HG03039 (cell line): ENCODE measurements at regions not wholly inside any gene's neighbourhood (a gene's known extent, or its start where the extent isn't known, plus 50 kb on each side); places are given as distances from the start of the nearest gene placed in this dataset.
"Not testable (repeated sequence)": the region's sequence is repeated elsewhere in the genome, so short reads cannot be mapped to it uniquely, and the experiment has no call there.

Experiments used
- ATAC-seq: cut with Tn5 transposase; IDR thresholded peaks from one replicate; pipeline ENCODE4 v1.9.1; 2021; ENCODE audit warnings: mild to moderate bottlenecking, moderate library complexity; ENCODE audit not compliant: unreplicated experiment

DNA sequence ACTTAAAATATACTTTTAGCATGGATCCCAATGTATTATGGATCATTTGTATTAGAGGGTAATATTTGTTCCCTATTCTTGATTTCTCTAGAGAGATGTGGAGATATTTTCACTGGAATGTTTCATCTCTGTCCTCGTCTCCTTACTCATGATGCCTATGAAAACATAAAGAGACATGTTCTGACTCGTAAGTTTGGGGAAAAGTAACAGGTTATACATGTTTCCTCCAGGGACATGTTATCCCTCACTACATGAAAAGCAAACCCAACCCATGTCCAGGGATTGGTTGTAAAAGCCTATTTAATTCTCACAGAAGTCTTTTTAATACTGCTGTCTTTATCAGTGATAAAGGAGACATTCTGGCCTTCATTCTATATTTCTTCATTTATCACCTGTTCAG is 621.4 kb downstream of the GABRG1 start:
- ATAC-seq, result no peak

DNA sequence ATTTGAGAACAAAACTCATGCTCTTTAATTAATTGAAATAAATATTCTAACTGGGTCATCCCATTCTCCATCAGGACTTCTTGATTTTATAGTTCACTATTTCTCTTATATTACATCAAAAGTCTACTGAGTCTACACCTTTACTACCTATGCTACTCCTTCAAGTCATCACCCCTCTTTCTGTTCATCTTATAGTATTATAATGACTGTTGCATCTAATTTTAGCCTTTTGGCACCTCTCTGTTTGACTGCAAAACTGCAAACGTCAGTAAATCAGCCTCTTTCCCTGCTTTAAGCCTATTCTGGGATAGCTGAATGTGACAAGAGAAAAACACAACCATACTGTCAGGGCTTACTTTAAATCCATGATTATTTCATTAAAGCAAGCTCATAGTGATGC is 639.1 kb downstream of the GABRG1 start:
- ATAC-seq, result no peak

DNA sequence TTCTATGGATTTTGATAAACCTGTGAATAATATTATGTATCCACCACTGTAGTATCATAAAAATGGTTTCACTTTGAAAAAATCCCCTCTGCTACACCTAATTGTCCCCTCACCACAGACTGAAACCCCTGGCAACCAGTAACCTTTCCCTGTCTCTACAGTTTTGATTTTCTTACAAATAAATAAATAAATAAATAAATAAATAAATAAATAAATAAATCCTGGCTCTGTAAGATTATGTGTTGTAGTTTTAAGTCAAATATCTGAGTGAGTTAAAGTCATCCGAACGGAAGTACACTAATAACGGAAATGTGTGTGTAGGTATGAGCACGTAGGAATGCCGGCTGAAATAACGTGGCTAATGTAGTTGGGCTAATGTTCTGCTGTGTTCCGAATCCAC is 641.5 kb downstream of the GABRG1 start:
- ATAC-seq, result no peak

DNA sequence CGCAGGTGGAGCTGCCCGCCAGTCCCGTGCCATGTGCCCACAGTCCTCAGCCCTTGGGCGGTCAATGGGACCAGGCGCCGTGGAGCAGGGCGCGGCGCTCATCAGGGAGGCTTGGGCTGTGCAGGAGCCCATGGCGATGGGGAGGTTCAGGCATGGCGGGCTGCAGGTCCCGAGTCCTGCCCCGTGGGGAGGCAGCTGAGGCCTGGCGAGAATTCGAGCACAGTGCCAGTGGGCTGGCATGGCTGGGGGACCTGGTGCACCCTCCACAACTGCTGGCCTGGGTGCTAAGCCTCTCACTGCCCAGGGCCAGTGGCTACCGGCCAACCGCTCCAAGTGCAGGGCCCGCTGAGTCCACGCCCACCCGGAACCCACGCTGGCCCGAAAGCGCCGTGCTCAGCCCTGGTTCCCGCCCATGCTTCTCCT is 646.5 kb downstream of the GABRG1 start:
- ATAC-seq, result no peak

DNA sequence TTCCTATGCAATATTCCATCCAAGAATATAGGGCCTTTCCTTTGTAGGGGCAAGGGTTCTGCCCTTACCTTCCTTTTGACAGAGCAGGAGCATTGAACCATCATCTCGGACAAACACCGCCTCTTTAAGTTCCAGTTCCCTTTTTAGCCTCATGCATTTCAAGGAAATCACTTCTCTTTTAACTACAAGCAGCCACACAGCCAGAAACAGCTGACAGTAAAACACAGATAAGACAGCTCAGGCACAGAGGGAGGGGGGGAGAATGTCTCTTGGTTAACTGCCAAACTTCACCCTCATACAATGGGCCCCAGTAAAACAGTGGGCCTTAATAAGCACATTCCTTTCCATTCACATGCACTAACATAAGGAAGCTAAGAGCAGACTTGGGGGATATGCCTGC is 648.3 kb downstream of the GABRG1 start:
- no peak for ATAC-seq

DNA sequence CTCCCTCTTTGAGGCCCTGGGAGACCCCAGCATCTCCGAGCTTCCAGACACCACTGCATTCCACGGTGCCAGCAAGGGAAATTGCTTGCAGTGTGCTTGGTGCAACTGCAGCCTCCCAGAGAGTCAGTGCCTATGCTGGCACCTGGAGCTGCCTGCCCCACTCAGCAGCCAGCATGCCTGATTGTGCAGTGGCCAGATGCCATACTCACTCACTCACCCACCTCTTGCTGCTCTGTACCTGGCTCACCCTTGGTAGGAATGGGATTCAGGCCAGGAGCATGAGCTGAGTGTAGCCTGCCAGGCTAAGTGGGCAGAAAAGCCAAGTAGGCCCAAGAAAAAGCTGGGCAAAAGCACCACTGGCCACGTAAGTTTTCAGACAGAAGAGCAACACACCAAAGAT is 651.4 kb downstream of the GABRG1 start:
- ATAC-seq, result no peak

DNA sequence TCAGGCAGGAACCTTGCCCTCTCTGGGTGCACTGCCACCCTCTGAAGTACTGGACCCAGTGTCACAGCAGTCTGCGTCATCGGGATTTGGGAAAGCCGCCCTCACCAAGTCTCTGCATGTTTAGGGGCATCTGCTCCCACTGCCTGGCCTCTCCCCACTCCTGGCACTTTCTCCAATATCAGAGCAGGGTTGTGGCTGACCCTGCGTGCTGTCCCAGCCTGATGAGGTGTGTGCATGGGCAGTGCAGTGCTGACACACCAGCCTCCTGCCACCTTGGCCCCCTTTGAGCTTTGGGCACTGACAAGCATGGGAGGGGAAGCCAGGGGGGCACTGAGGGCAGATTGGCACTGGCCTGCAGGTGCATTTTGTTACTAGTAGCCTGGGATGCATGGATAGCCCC is 652.5 kb downstream of the GABRG1 start:
- ATAC-seq, result no peak

DNA sequence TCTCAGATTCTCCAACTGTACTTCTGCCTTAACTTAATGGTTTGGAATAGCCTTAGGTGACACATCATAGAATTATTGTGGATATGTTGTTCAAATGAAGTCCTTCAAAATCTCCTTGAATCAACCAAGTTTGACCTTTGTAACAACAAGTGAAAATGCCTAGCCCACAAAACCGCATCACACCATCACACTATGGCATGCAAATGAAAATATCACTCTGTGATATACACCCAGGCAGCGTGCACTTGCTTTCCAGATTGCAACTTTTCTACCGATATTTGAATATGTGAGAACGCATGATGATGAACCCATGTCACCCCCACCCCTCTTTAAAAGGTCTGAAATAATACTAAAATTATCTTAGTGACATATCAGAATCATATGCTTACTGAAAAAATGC is 656.7 kb downstream of the GABRG1 start:
- ATAC-seq, result no peak

DNA sequence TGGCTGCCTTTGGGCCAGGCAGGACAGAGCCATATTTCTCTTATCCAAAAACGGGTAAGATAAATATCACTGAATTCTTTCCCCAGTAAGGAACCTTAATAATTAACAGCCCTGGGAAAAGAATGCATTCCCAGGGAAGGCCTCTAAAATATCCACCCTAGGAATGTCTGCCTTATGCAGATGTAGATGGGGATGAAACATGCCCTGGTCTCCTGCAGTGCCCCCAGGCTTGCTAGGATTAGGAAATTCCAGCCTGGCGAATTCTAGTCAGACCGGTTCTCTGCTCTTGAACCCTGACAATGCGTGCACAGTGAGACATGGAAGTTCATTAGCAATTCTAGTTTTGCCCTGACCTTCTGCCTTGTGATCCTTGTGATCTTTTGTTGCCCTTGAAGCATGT is 663.7 kb downstream of the GABRG1 start:
- ATAC-seq, result not testable (repeated sequence)

DNA sequence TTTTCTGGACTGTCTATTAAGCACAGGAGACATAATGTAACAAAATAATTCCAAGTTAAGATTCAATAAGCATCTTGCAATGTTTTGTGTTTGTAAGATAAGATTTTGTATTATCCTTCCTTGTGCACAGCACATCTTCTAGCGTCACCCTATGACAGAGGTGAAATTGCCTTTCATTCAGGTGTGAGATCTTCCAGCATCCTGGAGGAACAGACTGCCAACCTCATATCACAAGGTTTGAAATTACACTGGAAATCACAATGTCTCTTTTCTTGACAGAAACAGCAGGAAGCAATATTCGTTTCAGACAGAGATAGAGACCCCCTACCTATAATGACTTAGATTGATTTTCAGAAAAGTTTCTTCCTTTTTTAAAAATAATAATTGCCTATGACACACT is 668.6 kb downstream of the GABRG1 start:
- ATAC-seq, result no peak

DNA sequence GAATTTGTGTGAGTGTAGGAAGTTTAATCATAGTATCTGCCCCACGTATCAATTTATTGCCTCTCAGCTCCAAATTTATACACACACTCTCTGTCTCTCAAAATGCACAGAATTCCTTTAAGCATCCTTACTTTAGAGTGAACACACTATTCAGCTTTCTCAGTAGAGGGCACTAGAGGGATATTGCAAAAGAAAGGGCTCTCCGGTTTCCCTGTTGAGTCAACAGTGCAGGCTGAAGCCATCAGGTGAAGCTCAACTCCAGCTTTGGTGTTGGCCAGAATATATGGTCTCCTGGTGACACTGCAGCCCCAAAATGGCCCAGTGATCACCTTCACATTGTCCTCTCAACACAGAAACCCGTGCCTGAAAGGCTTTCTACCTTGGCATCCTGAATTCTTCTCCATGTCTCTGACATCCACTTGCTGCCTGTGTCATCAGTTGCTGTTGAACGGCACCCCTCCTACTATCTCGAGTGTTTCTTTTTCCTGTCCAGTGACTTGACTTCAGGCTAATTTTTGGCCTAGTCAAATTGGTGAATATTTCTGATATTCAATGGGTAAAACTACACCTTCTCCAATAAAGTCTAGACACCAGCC is 670.5 kb downstream of the GABRG1 start:
- peak; percentile 54 for ATAC-seq

DNA sequence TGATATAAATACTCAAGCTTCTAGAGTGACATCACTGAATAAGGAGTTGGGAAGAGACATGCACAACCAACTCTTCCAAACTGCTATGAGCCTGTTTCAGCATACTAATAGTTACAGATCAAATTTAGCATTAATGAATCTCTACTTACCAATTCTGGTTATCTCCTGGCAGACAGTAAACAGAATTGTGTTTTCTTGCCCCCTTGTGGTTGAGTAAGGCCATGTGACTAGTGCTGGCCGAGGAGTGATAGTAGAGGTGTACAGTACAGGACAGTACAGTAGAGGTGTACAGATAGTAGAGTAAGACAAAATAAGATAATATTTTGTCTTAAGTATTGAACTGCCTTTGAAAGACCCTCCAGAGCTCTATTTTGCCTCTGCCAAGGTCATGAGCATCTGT is 681.4 kb downstream of the GABRG1 start:
- no peak for ATAC-seq

DNA sequence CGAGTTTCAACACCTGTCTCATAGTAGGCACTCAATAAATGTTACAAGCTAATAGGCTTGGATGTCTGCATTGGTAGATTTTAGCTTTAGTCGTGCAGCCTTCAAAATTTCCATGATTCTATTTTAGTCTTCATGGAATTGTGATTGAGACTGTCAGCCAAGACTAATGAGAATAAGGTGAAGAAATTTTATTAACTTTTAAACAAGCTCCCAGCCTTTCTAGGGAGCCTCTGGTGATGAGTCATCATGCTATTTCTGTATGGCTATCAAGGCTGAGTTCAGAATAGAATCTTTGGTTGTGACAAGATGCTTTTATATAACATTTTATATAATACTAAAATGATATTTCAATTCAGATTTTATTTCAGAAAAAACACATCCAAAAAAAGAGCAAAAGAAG is 685.8 kb downstream of the GABRG1 start:
- no peak for ATAC-seq

DNA sequence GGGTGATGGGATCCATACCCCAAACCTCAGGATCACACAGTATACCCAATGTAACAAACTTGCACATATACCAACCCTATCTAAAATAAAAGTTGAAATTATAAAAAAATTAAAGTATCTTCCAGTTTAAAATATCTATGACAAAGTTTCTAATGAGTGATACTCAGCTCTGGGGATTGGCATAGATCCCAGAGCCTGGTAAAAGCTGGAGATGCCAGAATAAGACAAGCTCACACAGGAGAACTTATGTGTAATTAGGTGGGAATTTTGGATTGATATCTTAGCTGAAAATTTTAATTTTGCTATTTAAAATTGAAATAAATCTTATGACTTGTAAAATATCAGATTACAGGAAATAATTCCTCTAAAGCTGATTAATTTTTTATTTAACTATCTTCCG is 686.5 kb downstream of the GABRG1 start:
- ATAC-seq, result no peak

DNA sequence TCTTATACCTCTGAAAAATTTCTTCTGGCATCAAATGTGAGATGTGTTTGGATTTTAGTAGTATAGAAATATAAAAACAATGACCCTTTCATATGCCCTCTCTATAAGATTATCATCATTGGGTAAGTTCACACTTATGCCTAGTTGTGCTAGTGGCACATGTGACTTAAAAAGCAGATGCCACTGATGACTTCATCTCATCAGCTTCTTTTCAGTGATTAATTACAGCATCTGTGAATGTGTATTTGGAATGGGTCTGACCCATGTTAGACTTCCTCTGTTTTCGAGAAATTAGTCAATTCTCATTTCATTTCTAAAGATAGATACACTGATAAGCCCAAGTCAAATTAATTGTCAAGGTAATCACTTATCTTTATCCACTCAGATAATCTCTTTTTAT is 698.7 kb downstream of the GABRG1 start:
- no peak for ATAC-seq

DNA sequence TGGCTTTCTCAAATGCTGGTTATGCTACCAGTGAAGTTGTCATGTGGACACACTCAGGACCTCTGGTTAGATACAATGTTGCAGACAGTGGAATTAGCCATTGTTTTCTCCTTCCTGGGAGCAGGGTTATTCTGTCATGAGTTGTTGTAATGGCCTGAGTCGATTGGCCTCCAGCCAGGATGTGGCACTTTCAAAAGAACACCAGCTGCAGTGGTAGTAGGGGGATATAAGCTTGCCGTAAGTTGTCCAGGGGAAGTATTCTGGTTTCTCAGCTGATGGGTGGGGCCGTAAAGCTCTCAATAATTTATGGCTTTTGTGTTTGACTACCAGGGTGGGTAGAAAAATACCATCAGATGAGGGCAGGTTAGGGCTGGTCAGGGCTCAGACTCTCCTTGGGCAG is 697.5 kb upstream of the GNPDA2 start:
- no peak for ATAC-seq

DNA sequence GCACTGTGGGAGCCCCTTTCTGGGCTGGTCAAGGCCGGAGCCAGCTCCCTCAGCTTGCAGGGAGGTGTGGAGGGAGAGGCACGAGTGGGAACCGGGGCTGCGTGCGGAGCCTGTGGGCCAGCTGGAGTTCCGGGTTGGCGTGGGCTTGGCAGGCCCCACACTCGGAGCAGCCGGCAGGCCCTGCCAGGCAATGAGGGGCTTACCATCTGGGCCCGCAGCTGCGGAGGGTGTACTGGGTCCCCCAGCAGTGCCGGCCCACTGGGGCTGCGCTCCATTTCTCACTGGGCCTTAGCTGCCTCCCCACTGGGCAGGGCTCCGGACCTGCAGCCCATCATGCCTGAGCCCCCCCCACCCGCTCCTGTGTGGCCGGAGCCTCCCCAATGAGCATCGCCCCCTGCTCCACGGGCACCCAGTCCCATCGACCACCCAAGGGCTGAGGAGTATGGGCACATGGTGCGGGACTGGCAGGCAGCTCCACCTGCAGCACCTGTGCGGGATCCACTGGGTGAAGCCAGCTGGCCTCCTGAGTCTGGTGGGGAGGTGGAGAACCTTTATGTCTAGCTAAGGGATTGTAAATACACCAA is 693.8 kb upstream of the GNPDA2 start:
- ATAC-seq, result not testable (repeated sequence)

DNA sequence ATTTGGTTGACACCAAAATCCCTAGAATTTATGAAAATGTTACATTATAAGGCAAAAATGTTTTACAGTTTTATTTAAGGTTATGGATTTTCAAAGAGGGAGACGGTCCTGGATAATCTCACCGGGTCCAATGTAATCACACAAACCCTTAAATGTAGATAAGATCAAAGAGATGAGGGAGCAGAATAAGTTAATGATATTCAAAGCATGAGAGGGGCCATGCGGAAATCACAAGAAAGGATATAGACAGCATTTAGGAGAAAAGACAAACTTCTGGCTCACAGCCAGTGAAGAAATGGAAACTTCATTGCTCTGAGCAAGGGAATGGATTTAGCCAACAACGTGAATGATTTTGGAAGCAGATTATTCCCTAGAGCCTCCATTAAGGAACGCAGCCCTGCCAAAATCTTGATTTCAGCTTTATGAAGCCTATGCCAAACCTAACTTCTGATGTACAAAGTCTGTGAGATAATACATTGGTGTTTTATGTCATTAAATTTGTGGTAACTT is 684.4 kb upstream of the GNPDA2 start:
- ATAC-seq, result no peak

DNA sequence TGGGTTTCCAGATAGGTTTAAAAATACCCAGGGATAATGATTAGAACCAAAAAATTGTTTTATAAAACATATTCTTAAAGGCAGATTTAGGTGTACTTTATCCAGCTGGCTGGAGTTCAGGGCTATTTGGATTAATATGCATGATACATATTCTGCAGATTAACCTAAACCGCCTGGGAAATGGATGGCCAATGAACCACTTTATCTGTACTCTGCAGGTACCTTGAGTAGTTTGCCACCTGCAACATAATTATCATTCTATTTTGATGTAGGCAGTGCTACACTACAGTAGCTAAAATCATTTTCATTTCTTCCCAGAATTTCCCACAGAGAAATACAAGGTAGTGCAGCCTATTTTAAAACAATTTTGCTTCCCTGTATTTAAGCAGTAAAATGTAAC is 683.2 kb upstream of the GNPDA2 start:
- no peak for ATAC-seq

DNA sequence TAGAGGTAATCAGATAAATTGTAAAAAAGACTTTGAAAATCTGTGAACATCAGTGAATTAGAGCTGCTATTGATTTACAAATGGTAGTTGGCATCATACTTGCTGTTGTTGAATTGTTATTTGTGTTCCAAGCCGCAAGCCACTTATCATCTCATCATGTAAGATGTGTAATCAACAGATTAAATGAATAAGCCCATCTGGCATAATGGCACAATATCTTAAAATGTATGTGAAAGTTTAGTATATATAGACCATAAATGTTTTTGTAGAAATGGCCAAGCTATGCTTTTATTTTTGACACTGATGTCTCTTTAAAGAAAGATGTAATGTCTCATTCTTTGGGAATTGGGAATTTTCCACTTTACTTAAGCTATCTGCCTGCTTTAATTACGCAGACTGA is 682.6 kb upstream of the GNPDA2 start:
- ATAC-seq, result no peak

DNA sequence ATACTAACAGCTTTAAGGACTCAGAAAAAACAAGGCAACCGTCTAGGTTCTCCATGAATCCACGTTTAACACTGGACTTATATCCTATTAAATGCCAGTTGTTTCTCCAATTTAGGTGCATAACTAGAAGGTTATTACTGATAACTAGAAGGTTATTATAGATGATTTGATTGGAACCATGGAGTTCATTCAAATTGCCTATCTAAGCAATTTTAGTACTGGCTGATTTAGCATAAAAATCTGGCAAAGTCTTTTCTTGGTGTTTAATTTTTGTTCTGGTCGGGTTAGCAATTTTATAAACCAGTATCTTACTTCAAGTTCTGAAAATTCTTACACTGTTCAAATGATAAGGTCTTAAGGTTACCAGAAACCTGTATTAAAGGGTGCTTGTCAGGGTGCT is 672.8 kb upstream of the GNPDA2 start:
- no peak for ATAC-seq

DNA sequence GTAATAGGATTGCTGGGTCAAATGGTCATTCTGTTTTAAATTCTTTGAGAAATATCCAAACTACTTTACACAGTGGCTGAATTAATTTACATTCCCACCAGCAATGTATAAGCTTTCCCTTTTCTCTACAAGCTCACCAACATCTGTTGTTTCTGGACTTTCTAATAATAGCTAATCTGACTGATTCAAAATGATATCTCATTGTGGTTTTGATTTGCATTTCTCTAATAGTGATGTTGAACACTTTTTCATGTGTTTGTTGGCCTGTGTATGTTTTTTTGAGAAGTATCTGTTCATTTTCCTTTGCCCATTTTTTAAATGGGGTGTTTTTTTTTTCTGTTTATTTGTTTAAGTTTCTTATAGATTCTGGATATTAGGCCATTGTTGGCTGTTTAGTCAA is 659.0 kb upstream of the GNPDA2 start:
- ATAC-seq, result no peak

DNA sequence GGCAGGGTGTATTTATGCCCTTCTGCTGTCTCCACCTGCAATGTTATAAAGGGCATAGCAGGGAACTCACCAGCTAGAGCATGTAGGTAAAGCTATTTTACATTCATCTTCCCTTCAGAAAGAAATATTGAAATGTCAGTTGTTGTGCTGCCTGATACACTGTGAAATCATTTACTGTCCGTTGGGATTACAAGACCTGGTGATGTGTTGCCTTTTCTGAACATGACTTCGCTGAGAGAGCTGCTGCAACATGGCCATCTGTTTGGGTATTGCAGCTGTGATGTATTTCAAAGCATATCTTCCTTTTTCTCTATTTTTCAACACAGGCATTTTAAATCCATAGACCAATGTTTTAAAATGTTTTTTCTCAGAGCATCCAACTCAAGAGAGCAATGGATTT is 644.1 kb upstream of the GNPDA2 start:
- ATAC-seq, result no peak
